ENCODE measurements at regions not wholly inside any gene's neighbourhood (a gene's known extent, or its start where the extent isn't known, plus 50 kb on each side); places are given as distances from the start of the nearest gene placed in this dataset.

DNA sequence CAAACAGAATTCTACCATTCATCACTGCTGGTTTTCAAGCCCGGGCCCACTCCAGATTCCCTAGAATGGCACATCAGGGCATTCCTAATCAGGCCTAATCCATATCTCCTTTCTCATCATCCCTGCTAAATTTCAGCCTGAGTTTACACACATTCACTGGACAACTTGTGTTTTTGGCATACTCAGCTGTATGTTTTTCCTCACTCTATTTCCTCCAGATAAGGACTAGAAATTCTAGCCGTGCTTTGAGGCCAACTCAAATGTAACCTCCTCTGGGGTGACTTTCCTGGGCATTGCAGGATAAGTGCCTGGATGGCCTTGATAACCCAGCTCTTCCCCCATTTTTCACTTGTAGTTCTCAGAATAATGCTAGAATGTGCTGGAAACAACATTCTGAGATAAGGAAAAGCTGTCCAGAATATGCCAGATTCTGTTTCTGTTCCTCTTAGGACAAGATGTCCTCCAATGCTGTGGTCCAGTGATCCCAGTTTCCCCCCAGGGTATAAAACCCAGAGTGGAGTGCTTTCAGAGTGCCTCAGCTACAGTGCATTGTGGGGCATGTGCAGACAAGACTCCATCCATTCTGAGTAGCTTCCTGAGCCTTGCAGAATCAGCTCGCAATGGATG lies 66.9 kb upstream of the CLDN10 start (continued):
- no peak for TF ChIP-seq RAD21 (IDR thresholded peaks at IDR 0.05 in 1 of 2, conservative IDR thresholded peaks at IDR 0.05 in 1 of 2; ENCODE audit: low read depth in 2 of 2, low read length in 2 of 2)
- no peak for TF ChIP-seq KDM1A (IDR thresholded peaks at IDR 0.05; ENCODE audit: borderline replicate concordance, low read length)
- no peak for TF ChIP-seq NRF1 (IDR thresholded peaks at IDR 0.05; ENCODE audit: low read depth, low read length)
- TF ChIP-seq CHD2 (IDR thresholded peaks at IDR 0.05; ENCODE audit: low read length) = no peak
- TF ChIP-seq EP300 (IDR thresholded peaks at IDR 0.05; ENCODE audit: borderline replicate concordance in 1 of 2, low read depth in 2 of 2, low read length in 2 of 2) = no peak
- TF ChIP-seq EZH2 (IDR thresholded peaks at IDR 0.05; ENCODE audit: low read depth, low read length, severe bottlenecking) = no peak
- no peak for TF ChIP-seq TAF1 (IDR thresholded peaks at IDR 0.05; ENCODE audit: low read depth, low read length)
- TF ChIP-seq YY1 (IDR thresholded peaks at IDR 0.05; ENCODE audit: low read depth, low read length) = no peak
- TF ChIP-seq, protein P1, sequence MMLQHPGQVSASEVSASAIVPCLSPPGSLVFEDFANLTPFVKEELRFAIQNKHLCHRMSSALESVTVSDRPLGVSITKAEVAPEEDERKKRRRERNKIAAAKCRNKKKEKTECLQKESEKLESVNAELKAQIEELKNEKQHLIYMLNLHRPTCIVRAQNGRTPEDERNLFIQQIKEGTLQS (IDR thresholded peaks at IDR 0.05; ENCODE audit: insufficient read depth, low read depth, low read length) = no peak

Measured in H1 (cell line).